Cardiac fibroblast (primary cell): ENCODE measurements at regions not wholly inside any gene's neighbourhood (a gene's known extent, or its start where the extent isn't known, plus 50 kb on each side); places are given as distances from the start of the nearest gene placed in this dataset.
A peak's percentile ranks its signal among the peaks of the same experiment; 100 is the strongest.

Experiments used
- DNase-seq, 2 donors: peaks; one replicate each; pipeline versions ENCODE4 v3.0.0 to v3.0.0-alpha.2; 2010; ENCODE audit warnings: low read depth in 2 of 2
- H3K4me3 ChIP-seq, 2 donors: replicated peaks in 1 of 2; 1 replicate in 1 of 2; 2 replicates in 1 of 2; pipeline ENCODE4 v1.5.1; 2011; ENCODE audit warnings: low read depth in 2 of 2, low read length in 2 of 2, mild to moderate bottlenecking in 2 of 2, moderate library complexity in 1 of 2
- TF ChIP-seq, protein P1 (sequence below): IDR thresholded peaks from one replicate; pipeline ENCODE4 v1.5.1; 2011; ENCODE audit warnings: low read depth, mild to moderate bottlenecking, low read length, inconsistent platforms

DNA sequence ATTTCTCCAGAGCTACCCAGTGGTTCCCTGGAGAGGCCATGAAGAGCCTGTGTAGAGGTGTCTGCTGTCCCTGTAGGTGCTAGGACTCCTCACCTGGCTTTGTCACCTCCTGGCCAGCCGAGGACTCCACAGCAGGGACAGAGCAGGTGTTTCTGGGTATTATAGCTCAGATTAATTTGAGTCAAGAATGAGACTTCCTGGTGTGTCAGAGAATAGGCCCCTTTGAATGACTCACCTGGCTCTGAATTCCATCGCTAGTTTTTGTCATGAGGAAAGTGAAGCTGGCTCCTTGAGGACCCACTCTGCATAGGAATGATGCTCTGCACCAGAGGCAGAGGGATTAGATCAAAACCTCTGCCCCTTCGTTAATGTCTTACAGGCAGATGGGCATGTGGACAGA, 167.5 kb upstream of the TOPAZ1 start:
- peak in 1 of 2 donors; percentile 13 for DNase-seq
- TF ChIP-seq, protein P1, sequence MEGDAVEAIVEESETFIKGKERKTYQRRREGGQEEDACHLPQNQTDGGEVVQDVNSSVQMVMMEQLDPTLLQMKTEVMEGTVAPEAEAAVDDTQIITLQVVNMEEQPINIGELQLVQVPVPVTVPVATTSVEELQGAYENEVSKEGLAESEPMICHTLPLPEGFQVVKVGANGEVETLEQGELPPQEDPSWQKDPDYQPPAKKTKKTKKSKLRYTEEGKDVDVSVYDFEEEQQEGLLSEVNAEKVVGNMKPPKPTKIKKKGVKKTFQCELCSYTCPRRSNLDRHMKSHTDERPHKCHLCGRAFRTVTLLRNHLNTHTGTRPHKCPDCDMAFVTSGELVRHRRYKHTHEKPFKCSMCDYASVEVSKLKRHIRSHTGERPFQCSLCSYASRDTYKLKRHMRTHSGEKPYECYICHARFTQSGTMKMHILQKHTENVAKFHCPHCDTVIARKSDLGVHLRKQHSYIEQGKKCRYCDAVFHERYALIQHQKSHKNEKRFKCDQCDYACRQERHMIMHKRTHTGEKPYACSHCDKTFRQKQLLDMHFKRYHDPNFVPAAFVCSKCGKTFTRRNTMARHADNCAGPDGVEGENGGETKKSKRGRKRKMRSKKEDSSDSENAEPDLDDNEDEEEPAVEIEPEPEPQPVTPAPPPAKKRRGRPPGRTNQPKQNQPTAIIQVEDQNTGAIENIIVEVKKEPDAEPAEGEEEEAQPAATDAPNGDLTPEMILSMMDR: no peak
- no peak overlapping the region for H3K4me3 ChIP-seq

DNA sequence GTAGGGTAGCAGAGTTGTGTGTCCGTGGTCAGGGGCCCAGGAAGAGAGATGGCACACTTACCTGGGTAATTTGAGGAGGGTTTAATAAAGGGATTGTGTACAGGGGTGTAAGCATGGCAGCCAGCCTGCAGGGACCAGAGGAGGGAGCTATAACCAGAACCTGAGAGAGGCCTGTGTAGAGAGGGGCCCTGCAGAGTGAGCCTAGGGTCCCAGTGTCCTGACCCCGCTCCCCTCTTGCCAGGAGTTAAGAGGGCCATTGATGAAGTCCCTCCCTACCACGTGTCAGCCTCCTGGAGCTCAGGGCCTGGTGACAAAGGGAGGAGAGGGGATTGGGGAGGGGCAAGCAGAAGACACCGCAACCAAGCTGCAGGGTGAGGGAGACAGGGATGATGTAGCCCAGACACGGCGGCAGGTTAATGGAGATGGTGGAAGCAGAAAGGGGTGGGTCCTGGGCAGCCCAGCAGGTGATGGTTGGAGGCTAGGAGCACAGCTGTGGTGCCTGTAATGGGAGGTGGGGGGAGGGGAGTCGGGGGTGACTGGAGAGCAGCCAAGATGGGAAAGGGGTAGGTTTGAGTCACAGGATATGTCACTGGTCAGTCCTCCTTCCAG, 165.4 kb upstream of the TOPAZ1 start:
- TF ChIP-seq, protein P1: no peak
- DNase-seq: peak in 1 of 2 donors; percentile 31
- no peak overlapping the region for H3K4me3 ChIP-seq

DNA sequence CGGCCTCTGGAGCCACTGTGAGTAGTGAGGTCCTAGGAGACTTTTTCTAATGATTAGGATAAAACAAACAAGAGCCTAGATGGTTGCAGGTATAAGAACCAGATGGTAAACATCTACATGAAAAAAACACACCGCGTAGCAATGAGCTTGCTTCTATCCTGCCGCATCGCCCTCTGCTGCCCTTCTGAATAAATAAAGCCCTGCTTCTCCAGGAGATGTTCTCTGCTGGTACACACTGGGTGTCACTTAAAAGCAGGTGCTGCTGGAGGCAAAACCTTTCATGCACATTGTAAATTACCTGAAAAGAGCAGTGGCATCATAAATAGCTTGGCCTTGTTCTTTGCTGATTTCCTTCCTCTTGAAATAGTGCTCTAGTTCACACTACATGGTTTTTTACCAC, 164.4 kb upstream of the TOPAZ1 start:
- H3K4me3 ChIP-seq: no peak overlapping the region
- TF ChIP-seq, protein P1: peak; percentile 9
- DNase-seq: peak; percentile 8 to 32

DNA sequence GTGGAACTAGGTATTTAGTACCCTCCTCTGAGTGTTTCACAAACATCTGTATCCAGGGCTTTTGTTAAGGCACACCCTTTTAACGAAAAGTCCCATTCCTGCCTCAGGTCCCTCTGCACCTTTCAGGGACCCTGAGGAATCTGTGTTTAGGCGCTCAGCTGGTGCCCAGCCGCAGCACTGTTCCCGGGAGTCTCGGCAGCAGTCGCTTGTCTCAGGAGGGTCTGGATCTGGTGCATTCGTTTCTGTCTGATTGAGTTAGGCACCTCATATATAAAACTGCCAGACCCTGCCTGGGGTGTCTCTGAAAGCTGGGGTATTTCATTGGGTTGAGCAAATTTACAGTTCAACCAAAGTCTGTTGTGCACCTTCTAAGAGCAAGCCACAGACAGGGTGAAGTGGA, 162.8 kb upstream of the TOPAZ1 start:
- DNase-seq: no peak
- no peak overlapping the region for H3K4me3 ChIP-seq
- TF ChIP-seq, protein P1: no peak

DNA sequence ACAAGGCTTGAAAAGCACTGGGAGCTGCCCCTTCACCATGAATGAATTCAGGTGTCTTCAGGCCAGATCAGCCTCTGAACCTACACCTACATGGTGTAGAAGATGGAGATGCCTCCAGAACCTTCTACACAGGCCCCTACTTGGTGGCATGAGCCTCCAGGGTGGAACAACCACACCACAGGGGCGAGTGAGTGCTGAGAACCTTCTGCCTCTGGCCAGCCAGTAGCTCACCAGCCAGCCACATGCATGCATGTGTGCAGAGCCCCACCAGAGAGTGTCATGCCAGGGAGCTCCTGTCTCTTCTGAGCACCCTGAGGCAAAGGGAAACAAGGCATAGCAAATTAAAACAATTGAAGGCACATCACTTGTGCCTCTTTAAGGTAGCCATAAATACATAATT, 161.8 kb upstream of the TOPAZ1 start:
- no peak overlapping the region for H3K4me3 ChIP-seq
- TF ChIP-seq, protein P1: no peak
- no peak for DNase-seq

- DNase-seq: no peak
- TF ChIP-seq, protein P1: no peak
- no peak overlapping the region for H3K4me3 ChIP-seq
Observed at GRCh38 chr3:44080474-44081072, 161.1 kb upstream of the TOPAZ1 start.

- TF ChIP-seq, protein P1: no peak
Observed at GRCh38 chr3:44090036-44090435, 151.7 kb upstream of the TOPAZ1 start.

More at GRCh38 chr3:44090036-44090435, 151.7 kb upstream of the TOPAZ1 start:
- H3K4me3 ChIP-seq: no peak overlapping the region
- DNase-seq: no peak
